Adipose tissue (tissue), 3 donors: ENCODE measurements at regions not wholly inside any gene's neighbourhood (a gene's known extent, or its start where the extent isn't known, plus 50 kb on each side); places are given as distances from the start of the nearest gene placed in this dataset.
"Not testable (repeated sequence)": the region's sequence is repeated elsewhere in the genome, so short reads cannot be mapped to it uniquely, and the experiment has no call there.

ENCODE experiments used
- H3K27ac ChIP-seq: one replicate; pipeline ENCODE4 v1.5.1; 2013; ENCODE audit warnings: low read depth, low read length
- WGBS, 3 donors: extraction: QIAGEN DNeasy Blood & Tissue Kit; methylation state at CpG; one replicate each; pipeline ENCODE4 v1.1.7; 2013; 5-methylcytosine and 5-hydroxymethylcytosine counted together
- donor health status: healthy with polysubstance abuse.
- donor health status: Bipolar disorder and iron deficiency.
- donor health status: healthy.

- WGBS, 3 donors: 67 to 68% (median 68%) methylated on average over 6 of the region's 6 CpGs
Observed at GRCh38 chr14:83164016-83164415, 1630.4 kb upstream of the SEL1L start.

GRCh38 chr14:83164591-83164990 lies 1630.9 kb upstream of the SEL1L start:
- no peak overlapping the region for H3K27ac ChIP-seq
- WGBS, 3 donors: 32 to 53% (median 33%) methylated on average over 1 of the region's 1 CpG

More at GRCh38 chr14:83164016-83164415, 1630.4 kb upstream of the SEL1L start:
- H3K27ac ChIP-seq: no peak overlapping the region

- 71 to 83% (median 82%) methylated on average over 3 of the region's 3 CpGs for WGBS, 3 donors
- H3K27ac ChIP-seq: no peak overlapping the region
Observed at GRCh38 chr14:83170165-83170564, 1636.5 kb upstream of the SEL1L start.

- 86 to 91% (median 88%) methylated on average over 1 of the region's 1 CpG for WGBS, 3 donors
- no peak overlapping the region for H3K27ac ChIP-seq
Observed at GRCh38 chr14:83171761-83172160, 1638.1 kb upstream of the SEL1L start.

- H3K27ac ChIP-seq: no peak overlapping the region
- WGBS, 3 donors: 80 to 88% (median 81%) methylated on average over 2 of the region's 2 CpGs
Observed at GRCh38 chr14:83172363-83172762, 1638.7 kb upstream of the SEL1L start.

GRCh38 chr14:83173687-83174086 lies 1640.0 kb upstream of the SEL1L start:
- no peak overlapping the region for H3K27ac ChIP-seq

GRCh38 chr14:83184531-83184930 lies 1650.9 kb upstream of the SEL1L start:
- WGBS, 3 donors: 86 to 88% (median 88%) methylated on average over 5 of the region's 5 CpGs

GRCh38 chr14:83188311-83188710 lies 1654.7 kb upstream of the SEL1L start:
- H3K27ac ChIP-seq: not testable (repeated sequence)

More at GRCh38 chr14:83184531-83184930, 1650.9 kb upstream of the SEL1L start:
- no peak overlapping the region for H3K27ac ChIP-seq

GRCh38 chr14:83196236-83196635 lies 1662.6 kb upstream of the SEL1L start:
- no peak overlapping the region for H3K27ac ChIP-seq
- WGBS, 3 donors: 48 to 59% (median 49%) methylated on average over 1 of the region's 1 CpG

GRCh38 chr14:83197271-83197670 lies 1663.6 kb upstream of the SEL1L start:
- H3K27ac ChIP-seq: no peak overlapping the region
- 63 to 65% (median 64%) methylated on average over 3 of the region's 3 CpGs for WGBS, 3 donors

- WGBS, 3 donors: 77 to 94% (median 85%) methylated on average over 1 of the region's 1 CpG
- H3K27ac ChIP-seq: no peak overlapping the region
Observed at GRCh38 chr14:83207550-83207949, 1673.9 kb upstream of the SEL1L start.

- WGBS, 3 donors: 59 to 74% (median 72%) methylated on average over 1 of the region's 1 CpG
Observed at GRCh38 chr14:83208341-83208740, 1674.7 kb upstream of the SEL1L start.

GRCh38 chr14:83217492-83217891 lies 1683.8 kb upstream of the SEL1L start:
- H3K27ac ChIP-seq: no peak overlapping the region

More at GRCh38 chr14:83208341-83208740, 1674.7 kb upstream of the SEL1L start:
- no peak overlapping the region for H3K27ac ChIP-seq

- WGBS, 3 donors: 67 to 69% (median 67%) methylated on average over 5 of the region's 5 CpGs
Observed at GRCh38 chr14:83247924-83248639, 1714.4 kb upstream of the SEL1L start.

GRCh38 chr14:83251402-83251801 lies 1717.7 kb upstream of the SEL1L start:
- no peak overlapping the region for H3K27ac ChIP-seq
- whole genome bisulfite sequencing, 3 donors: 68 to 83% (median 75%) methylated on average over 2 of the region's 2 CpGs

More at GRCh38 chr14:83247924-83248639, 1714.4 kb upstream of the SEL1L start:
- no peak overlapping the region for H3K27ac ChIP-seq

- WGBS, 3 donors: 63 to 68% (median 63%) methylated on average over 2 of the region's 2 CpGs
- H3K27ac ChIP-seq: no peak overlapping the region
Observed at GRCh38 chr14:83253870-83254269, 1720.2 kb upstream of the SEL1L start.

GRCh38 chr14:83255015-83255726 lies 1721.5 kb upstream of the SEL1L start:
- H3K27ac ChIP-seq: no peak overlapping the region
- WGBS, 3 donors: 63 to 81% (median 66%) methylated on average over 2 of the region's 2 CpGs

- no peak overlapping the region for H3K27ac ChIP-seq
- WGBS, 3 donors: 70 to 86% (median 85%) methylated on average over 1 of the region's 1 CpG
Observed at GRCh38 chr14:83255727-83256090, 1722.1 kb upstream of the SEL1L start.

- no peak overlapping the region for H3K27ac ChIP-seq
- 53 to 72% (median 64%) methylated on average over 5 of the region's 5 CpGs for WGBS, 3 donors
Observed at GRCh38 chr14:83257466-83258439, 1724.1 kb upstream of the SEL1L start.
